K562 (cell line): ENCODE measurements at regions not wholly inside any gene's neighbourhood (a gene's known extent, or its start where the extent isn't known, plus 50 kb on each side); places are given as distances from the start of the nearest gene placed in this dataset.

Source experiments
- CBX2 ChIP-seq: fragments of 200-600 bp; sonication (generic); IDR thresholded peaks from one replicate; pipeline ENCODE4 v1.6.1; 2012; ENCODE audit warnings: mild to moderate bottlenecking, low read length, inconsistent platforms; ENCODE audit not compliant: insufficient read depth, poor library complexity, severe bottlenecking
- CCAR2 ChIP-seq: fragments of 200-400 bp; formaldehyde crosslinking; IDR thresholded peaks from 2 replicates; pipeline ENCODE4 v1.6.1; 2017; ENCODE audit warnings: mild to moderate bottlenecking, low read depth, low read length
- CHD7 ChIP-seq: fragments of 200-600 bp; sonication (generic); IDR thresholded peaks from one replicate; pipeline ENCODE4 v1.6.1; 2012; ENCODE audit warnings: mild to moderate bottlenecking, low read depth, low read length, inconsistent platforms
- GMEB1 ChIP-seq: fragments of 250-450 bp; sonication (Bioruptor Pico); IDR thresholded peaks from 2 replicates; pipeline ENCODE4 v1.4.0; 2020; ENCODE audit warnings: mild to moderate bottlenecking
- SAFB2 ChIP-seq: fragments of 200-400 bp; formaldehyde crosslinking; IDR thresholded peaks from 2 replicates; pipeline ENCODE4 v1.6.1; 2018; ENCODE audit warnings: borderline replicate concordance, low read length, low read depth, moderate library complexity; ENCODE audit not compliant: severe bottlenecking
- SIN3A ChIP-seq, 2 experiments: fragments of 150-350 bp in 1 of 2; IDR thresholded peaks; 2 replicates each; pipeline ENCODE4 v1.6.1; 2011 to 2016; ENCODE audit warnings: borderline replicate concordance in 2 of 2, low read depth in 2 of 2, low read length in 2 of 2, mild to moderate bottlenecking in 2 of 2, moderate library complexity in 2 of 2; ENCODE audit not compliant: control insufficient read depth in 1 of 2
- SMAD4 ChIP-seq: fragments of 250-450 bp; sonication (Bioruptor Pico); conservative IDR thresholded peaks from 2 replicates; pipeline ENCODE4 v1.8.0; 2021; ENCODE audit warnings: inconsistent platforms, mild to moderate bottlenecking, moderate library complexity
- ZNF280A ChIP-seq: fragments of 450-650 bp; IDR thresholded peaks from 2 replicates; pipeline ENCODE4 v1.6.1; 2018; ENCODE audit warnings: mild to moderate bottlenecking, low read depth; ENCODE audit not compliant: partially characterized antibody
- ZNF780A ChIP-seq: fragments of 250-450 bp; sonication (Bioruptor Pico); IDR thresholded peaks from 2 replicates; pipeline ENCODE4 v1.5.0; 2021; ENCODE audit warnings: mild to moderate bottlenecking
- TF ChIP-seq, protein P1 (sequence below): IDR thresholded peaks from 2 replicates; pipeline ENCODE4 v1.6.1; 2014; ENCODE audit warnings: antibody characterized with exemption

DNA sequence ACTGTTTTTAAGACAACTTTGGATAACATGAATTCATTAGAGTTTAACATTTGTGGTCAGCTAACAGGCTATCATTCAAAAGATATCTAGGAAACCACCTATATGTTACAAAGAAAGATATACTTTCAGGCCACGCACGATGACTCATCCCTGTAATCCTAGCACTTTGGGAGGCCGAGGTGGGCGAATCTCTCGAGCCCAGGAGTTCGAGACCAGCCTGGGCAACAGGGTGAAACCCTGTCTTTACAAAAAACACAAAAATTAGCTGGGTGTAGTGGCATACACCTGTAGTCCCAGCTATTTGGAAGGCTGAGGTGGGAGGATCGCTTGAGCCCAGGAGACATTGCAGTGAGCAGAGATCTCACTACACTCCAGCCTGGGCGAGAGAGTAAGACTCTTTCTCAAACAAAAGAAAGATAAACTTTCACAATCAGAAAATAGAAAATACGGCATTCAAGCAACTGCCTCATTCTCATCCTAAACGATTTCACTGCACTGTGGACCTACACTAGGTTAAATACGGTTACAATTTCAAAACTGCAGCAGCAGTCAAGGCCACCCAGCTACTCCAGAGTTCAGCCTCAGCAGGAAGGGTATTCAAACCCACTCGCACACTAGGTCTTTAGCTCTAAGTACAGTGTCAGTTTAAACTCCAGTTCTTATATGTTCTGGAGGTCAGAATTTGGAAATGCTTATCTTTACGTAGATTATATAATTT, 250.0 kb upstream of the SLC39A10 start (continued):
- TF ChIP-seq CHD7 = peak; percentile 80
- no peak for TF ChIP-seq SIN3A (IDR thresholded peaks at IDR 0.05; ENCODE audit: borderline replicate concordance in 2 of 2, control insufficient read depth in 1 of 2, low read depth in 2 of 2, low read length in 2 of 2)
- TF ChIP-seq SMAD4 (CRISPR knock-in tag) = 0 out of 2 replicates have a peak, but pooled peaks have one; percentile 26
- no peak for TF ChIP-seq CBX2
- no peak for TF ChIP-seq SAFB2
- no peak for TF ChIP-seq CCAR2
- TF ChIP-seq ZNF280A = no peak
- TF ChIP-seq GMEB1 (CRISPR knock-in tag) = no peak
- no peak for TF ChIP-seq ZNF780A
- TF ChIP-seq, protein P1, sequence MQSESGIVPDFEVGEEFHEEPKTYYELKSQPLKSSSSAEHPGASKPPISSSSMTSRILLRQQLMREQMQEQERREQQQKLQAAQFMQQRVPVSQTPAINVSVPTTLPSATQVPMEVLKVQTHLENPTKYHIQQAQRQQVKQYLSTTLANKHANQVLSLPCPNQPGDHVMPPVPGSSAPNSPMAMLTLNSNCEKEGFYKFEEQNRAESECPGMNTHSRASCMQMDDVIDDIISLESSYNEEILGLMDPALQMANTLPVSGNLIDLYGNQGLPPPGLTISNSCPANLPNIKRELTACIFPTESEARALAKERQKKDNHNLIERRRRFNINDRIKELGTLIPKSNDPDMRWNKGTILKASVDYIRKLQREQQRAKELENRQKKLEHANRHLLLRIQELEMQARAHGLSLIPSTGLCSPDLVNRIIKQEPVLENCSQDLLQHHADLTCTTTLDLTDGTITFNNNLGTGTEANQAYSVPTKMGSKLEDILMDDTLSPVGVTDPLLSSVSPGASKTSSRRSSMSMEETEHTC = no peak
